GM23248 (cell line): ENCODE measurements at regions not wholly inside any gene's neighbourhood (a gene's known extent, or its start where the extent isn't known, plus 50 kb on each side); places are given as distances from the start of the nearest gene placed in this dataset.

Experiments
- EZH2 ChIP-seq: fragments of 200-600 bp; sonication (generic); IDR thresholded peaks from 2 replicates; pipeline ENCODE4 v1.6.1; 2018; ENCODE audit warnings: antibody characterized with exemption, mild to moderate bottlenecking; ENCODE audit not compliant: insufficient read depth, poor library complexity, severe bottlenecking
- EZH2phosphoT487 ChIP-seq: fragments of 200-600 bp; sonication (generic); IDR thresholded peaks from 2 replicates; pipeline ENCODE4 v1.6.1; 2018; ENCODE audit warnings: antibody characterized with exemption, moderate library complexity, mild to moderate bottlenecking, low read depth; ENCODE audit not compliant: insufficient read depth

- no peak for TF ChIP-seq EZH2phosphoT487
- TF ChIP-seq EZH2: no peak
These were observed 226.4 kb downstream of the BAMBI start for GRCh38 chr10:28903736-28904135.
